Gastroesophageal sphincter (tissue), 2 donors: ENCODE measurements at regions not wholly inside any gene's neighbourhood (a gene's known extent, or its start where the extent isn't known, plus 50 kb on each side); places are given as distances from the start of the nearest gene placed in this dataset.

Experiments
- POLR2A ChIP-seq, 2 donors: fragments of 450-650 bp; IDR thresholded peaks; one replicate each; pipeline ENCODE4 v1.6.1; 2017; ENCODE audit warnings: antibody characterized with exemption in 2 of 2, mild to moderate bottlenecking in 2 of 2, moderate library complexity in 1 of 2
- POLR2AphosphoS5 ChIP-seq: sonication (generic); formaldehyde crosslinking; IDR thresholded peaks from one replicate; pipeline ENCODE4 v1.6.1; 2017; ENCODE audit warnings: antibody characterized with exemption

- TF ChIP-seq POLR2AphosphoS5 = no peak
- no peak for TF ChIP-seq POLR2A (IDR thresholded peaks at IDR 0.05)
Observed at GRCh38 chr2:120819720-120820210, 84.1 kb downstream of the GLI2 start.
